Stimulated activated CD4-positive, alpha-beta T cell treated with anti-CD3 and anti-CD28 coated beads, Interleukin-15, amount 100 ng/mL, for 48 hours (primary cell): ENCODE measurements at regions not wholly inside any gene's neighbourhood (a gene's known extent, or its start where the extent isn't known, plus 50 kb on each side); places are given as distances from the start of the nearest gene placed in this dataset.

Experiments used
- DNase-seq, 2 donors: peaks; one replicate each; pipeline ENCODE4 v3.0.0-alpha.2; 2020; ENCODE audit warnings: low read depth in 2 of 2

GRCh38 chr18:71012789-71013188, 723.9 kb downstream of the SOCS6 start:
- DNase-seq = no peak

- DNase-seq = no peak
Observed at GRCh38 chr18:71011389-71011788, 722.5 kb downstream of the SOCS6 start.

GRCh38 chr18:71008257-71008656, 719.4 kb downstream of the SOCS6 start:
- no peak for DNase-seq

GRCh38 chr18:71001597-71001996, 712.8 kb downstream of the SOCS6 start:
- DNase-seq = no peak

- no peak for DNase-seq
Observed at GRCh38 chr18:70998490-70998889, 709.6 kb downstream of the SOCS6 start.

- DNase-seq = no peak
Observed at GRCh38 chr18:70994116-70994515, 705.3 kb downstream of the SOCS6 start.

GRCh38 chr18:70991577-70991976, 702.7 kb downstream of the SOCS6 start:
- DNase-seq = no peak

- DNase-seq = no peak
Observed at GRCh38 chr18:70985948-70986347, 697.1 kb downstream of the SOCS6 start.

- DNase-seq = no peak
Observed at GRCh38 chr18:70982292-70982691, 693.4 kb downstream of the SOCS6 start.

GRCh38 chr18:70981400-70982140, 692.7 kb downstream of the SOCS6 start:
- no peak for DNase-seq

GRCh38 chr18:70973626-70974025, 684.8 kb downstream of the SOCS6 start:
- no peak for DNase-seq

GRCh38 chr18:70966419-70966818, 677.6 kb downstream of the SOCS6 start:
- no peak for DNase-seq

- no peak for DNase-seq
Observed at GRCh38 chr18:70961939-70962338, 673.1 kb downstream of the SOCS6 start.

- DNase-seq = no peak
Observed at GRCh38 chr18:70956554-70956953, 667.7 kb downstream of the SOCS6 start.

- DNase-seq = no peak
Observed at GRCh38 chr18:70936160-70936559, 647.3 kb downstream of the SOCS6 start.

- no peak for DNase-seq
Observed at GRCh38 chr18:70931942-70932814, 643.3 kb downstream of the SOCS6 start.

GRCh38 chr18:70920840-70921374, 632.1 kb downstream of the SOCS6 start:
- DNase-seq = no peak

GRCh38 chr18:70907673-70908072, 618.8 kb downstream of the SOCS6 start:
- no peak for DNase-seq

- no peak for DNase-seq
Observed at GRCh38 chr18:70892381-70892780, 603.5 kb downstream of the SOCS6 start.

- no peak for DNase-seq
Observed at GRCh38 chr18:70870292-70870691, 581.4 kb downstream of the SOCS6 start.

GRCh38 chr18:70848329-70848728, 559.5 kb downstream of the SOCS6 start:
- no peak for DNase-seq

- no peak for DNase-seq
Observed at GRCh38 chr18:70840649-70841048, 551.8 kb downstream of the SOCS6 start.

- no peak for DNase-seq
Observed at GRCh38 chr18:70827632-70828031, 538.8 kb downstream of the SOCS6 start.
